Vagina (tissue), 2 donors: ENCODE measurements at regions not wholly inside any gene's neighbourhood (a gene's known extent, or its start where the extent isn't known, plus 50 kb on each side); places are given as distances from the start of the nearest gene placed in this dataset.

Experiments used
- POLR2A ChIP-seq, 2 donors: fragments of 450-650 bp; IDR thresholded peaks; one replicate each; pipeline ENCODE4 v1.6.1; 2017; ENCODE audit warnings: antibody characterized with exemption in 2 of 2, mild to moderate bottlenecking in 2 of 2, moderate library complexity in 2 of 2
- POLR2AphosphoS5 ChIP-seq, 2 donors: sonication (generic); formaldehyde crosslinking; IDR thresholded peaks; one replicate each; pipeline ENCODE4 v1.9.0; 2017; ENCODE audit warnings: antibody characterized with exemption in 2 of 2, mild to moderate bottlenecking in 2 of 2, low read depth in 1 of 2; ENCODE audit not compliant: insufficient read depth in 1 of 2
- TF ChIP-seq, protein P1 (sequence below), 3 experiments: fragments of 450-650 bp in 2 of 3; fragments of 200-600 bp in 1 of 3; sonication (generic) in 1 of 3; IDR thresholded peaks; one replicate each; pipeline ENCODE4 v1.5.1; 2017 to 2019; ENCODE audit warnings: antibody characterized with exemption in 3 of 3, mild to moderate bottlenecking in 2 of 3, moderate library complexity in 2 of 3

DNA sequence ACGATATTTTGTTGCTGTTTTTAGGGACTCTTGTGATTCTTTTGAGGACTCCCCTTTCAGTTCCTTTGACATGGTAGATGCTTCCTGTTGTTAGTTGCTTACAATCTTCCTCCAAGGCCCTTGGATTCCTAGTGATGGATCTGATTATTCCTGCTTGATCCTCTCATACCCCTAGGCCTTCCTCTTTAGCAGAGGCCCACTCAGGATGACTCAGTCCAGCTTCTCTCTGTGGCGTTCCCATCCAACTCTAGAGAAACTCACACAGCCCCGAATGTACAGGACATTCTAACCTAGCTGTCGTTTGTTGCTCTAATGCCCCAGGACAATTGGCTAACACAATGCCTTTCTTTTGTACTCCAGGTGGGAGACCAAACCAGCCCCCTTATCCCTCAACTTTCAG, 191.4 kb downstream of the POSTN start:
- TF ChIP-seq, protein P1, sequence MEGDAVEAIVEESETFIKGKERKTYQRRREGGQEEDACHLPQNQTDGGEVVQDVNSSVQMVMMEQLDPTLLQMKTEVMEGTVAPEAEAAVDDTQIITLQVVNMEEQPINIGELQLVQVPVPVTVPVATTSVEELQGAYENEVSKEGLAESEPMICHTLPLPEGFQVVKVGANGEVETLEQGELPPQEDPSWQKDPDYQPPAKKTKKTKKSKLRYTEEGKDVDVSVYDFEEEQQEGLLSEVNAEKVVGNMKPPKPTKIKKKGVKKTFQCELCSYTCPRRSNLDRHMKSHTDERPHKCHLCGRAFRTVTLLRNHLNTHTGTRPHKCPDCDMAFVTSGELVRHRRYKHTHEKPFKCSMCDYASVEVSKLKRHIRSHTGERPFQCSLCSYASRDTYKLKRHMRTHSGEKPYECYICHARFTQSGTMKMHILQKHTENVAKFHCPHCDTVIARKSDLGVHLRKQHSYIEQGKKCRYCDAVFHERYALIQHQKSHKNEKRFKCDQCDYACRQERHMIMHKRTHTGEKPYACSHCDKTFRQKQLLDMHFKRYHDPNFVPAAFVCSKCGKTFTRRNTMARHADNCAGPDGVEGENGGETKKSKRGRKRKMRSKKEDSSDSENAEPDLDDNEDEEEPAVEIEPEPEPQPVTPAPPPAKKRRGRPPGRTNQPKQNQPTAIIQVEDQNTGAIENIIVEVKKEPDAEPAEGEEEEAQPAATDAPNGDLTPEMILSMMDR (IDR thresholded peaks at IDR 0.05), result no peak
- no peak for TF ChIP-seq POLR2AphosphoS5 (IDR thresholded peaks at IDR 0.05; ENCODE audit: insufficient read depth in 1 of 2, low read depth in 1 of 2)
- no peak for TF ChIP-seq POLR2A (IDR thresholded peaks at IDR 0.05)
